Mammary epithelial cell (primary cell): ENCODE measurements at regions not wholly inside any gene's neighbourhood (a gene's known extent, or its start where the extent isn't known, plus 50 kb on each side); places are given as distances from the start of the nearest gene placed in this dataset.

Experiments used
- CTCF ChIP-seq, 2 donors: IDR thresholded peaks in 1 of 2; conservative IDR thresholded peaks in 1 of 2; 2 replicates each; pipeline ENCODE4 v1.5.1; 2011 to 2012; ENCODE audit warnings: inconsistent platforms in 2 of 2, low read length in 2 of 2, mild to moderate bottlenecking in 2 of 2, control low read depth in 1 of 2, low read depth in 1 of 2; ENCODE audit not compliant: insufficient read depth in 1 of 2; ENCODE audit errors: extremely low read depth in 1 of 2
- EZH2 ChIP-seq: IDR thresholded peaks from 2 replicates; pipeline ENCODE4 v1.6.1; 2012; ENCODE audit warnings: low read length, inconsistent platforms, borderline replicate concordance

GRCh38 chr2:15768615-15769014 is 171.7 kb upstream of the MYCN start:
- no peak for TF ChIP-seq CTCF (conservative IDR thresholded peaks at IDR 0.05 in 1 of 2, IDR thresholded peaks at IDR 0.05 in 1 of 2; ENCODE audit: extremely low read depth in 1 of 2, insufficient read depth in 1 of 2, low read depth in 1 of 2, low read length in 2 of 2)
- no peak for TF ChIP-seq EZH2
